ENCODE measurements at regions not wholly inside any gene's neighbourhood (a gene's known extent, or its start where the extent isn't known, plus 50 kb on each side); places are given as distances from the start of the nearest gene placed in this dataset.

DNA sequence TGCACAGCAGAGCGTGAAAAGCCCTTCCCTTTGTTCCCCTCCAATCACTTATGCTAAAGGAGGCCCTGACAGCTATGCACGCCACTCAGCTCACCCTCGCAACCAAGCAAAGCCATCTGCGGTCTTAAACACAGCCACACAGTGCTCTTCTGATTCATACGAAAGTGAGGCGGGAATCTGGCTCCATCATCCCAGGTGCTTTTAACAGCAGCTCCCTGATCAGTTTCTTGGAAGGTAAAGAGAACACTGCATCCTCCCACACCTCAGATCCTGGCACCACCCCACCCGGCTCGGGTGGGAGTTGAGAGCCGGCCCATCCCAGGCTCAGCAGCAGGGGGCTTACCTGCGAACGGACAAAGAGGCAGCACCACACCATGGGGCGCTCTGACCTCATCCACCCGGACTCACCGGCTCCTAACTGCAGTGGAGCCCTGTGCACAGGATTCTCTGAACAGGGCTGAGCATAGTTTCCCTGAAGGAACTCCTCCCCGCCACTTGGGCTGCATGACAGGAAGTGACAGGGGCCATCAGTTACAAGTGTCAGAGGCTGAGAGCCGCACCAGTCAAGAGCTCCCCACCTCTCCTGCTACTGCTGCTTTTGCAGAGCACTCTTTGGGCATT is 114.3 kb upstream of the ARHGEF3 start:
- intact Hi-C loops (cut with DNase I): no loop called here
- Histone ChIP-seq H3K4me1 (peaks cover 17% of the 10 kb centered on the region), H3K9me3 (no peaks in the 10 kb centered on the region), H3K36me3 (no peaks in the 10 kb centered on the region), H3K27me3 (no peaks in the 10 kb centered on the region), H3K27ac (no peak overlapping the region), H3K4me3 (peak overlapping the region; percentile 21 to 28)
- DNase-seq (ENCODE audit: extremely low spot score in 2 of 2): no peak
- TF ChIP-seq POLR2A (IDR thresholded peaks at IDR 0.05): no peak
- TF ChIP-seq POLR2AphosphoS5 (IDR thresholded peaks at IDR 0.05; ENCODE audit: insufficient read depth in 1 of 2, low read depth in 1 of 2): peak in 1 of 2 donors; percentile 31
- TF ChIP-seq CTCF (IDR thresholded peaks at IDR 0.05): no peak

DNA sequence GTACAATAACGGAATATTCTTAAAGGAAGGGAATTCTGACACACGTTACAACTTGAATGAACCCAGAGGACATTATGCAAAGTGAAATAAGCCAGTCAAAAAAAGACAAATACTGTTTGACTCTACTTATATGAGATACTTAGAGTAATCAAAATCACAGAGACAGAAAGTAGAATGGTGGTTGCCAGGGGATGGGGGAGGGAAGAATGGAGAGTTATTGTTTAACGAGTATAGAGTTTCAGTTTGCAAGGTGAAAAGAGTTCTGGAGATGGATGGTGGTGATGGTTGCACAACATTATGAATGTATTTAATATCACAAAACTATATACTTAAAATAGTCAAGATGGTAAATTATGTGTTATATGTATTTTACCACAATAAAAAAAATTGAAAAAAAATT is 112.9 kb upstream of the ARHGEF3 start:
- Histone ChIP-seq H3K27me3 (no peaks in the 10 kb centered on the region), H3K9me3 (no peaks in the 10 kb centered on the region), H3K4me1 (peaks cover 17% of the 10 kb centered on the region), H3K27ac (no peak overlapping the region), H3K4me3 (no peak overlapping the region), H3K36me3 (no peaks in the 10 kb centered on the region)
- TF ChIP-seq POLR2A (IDR thresholded peaks at IDR 0.05) (no peak), POLR2AphosphoS5 (IDR thresholded peaks at IDR 0.05; ENCODE audit: insufficient read depth in 1 of 2, low read depth in 1 of 2) (no peak), CTCF (IDR thresholded peaks at IDR 0.05) (no peak)
- intact Hi-C loops (cut with DNase I): no loop called here
- no peak for DNase-seq (ENCODE audit: extremely low spot score in 2 of 2)

- no peaks in the 10 kb centered on the region for H3K36me3 ChIP-seq
- H3K27me3 ChIP-seq: no peaks in the 10 kb centered on the region
- H3K27ac ChIP-seq: no peak overlapping the region
- no peak for DNase-seq (ENCODE audit: extremely low spot score in 2 of 2)
- H3K4me3 ChIP-seq: no peak overlapping the region
- TF ChIP-seq POLR2AphosphoS5 (IDR thresholded peaks at IDR 0.05; ENCODE audit: insufficient read depth in 1 of 2, low read depth in 1 of 2) (no peak), CTCF (IDR thresholded peaks at IDR 0.05) (no peak), POLR2A (IDR thresholded peaks at IDR 0.05) (no peak)
- intact Hi-C loops (cut with DNase I): no loop called here
- H3K4me1 ChIP-seq: peaks cover 1% of the 10 kb centered on the region
- H3K9me3 ChIP-seq: no peaks in the 10 kb centered on the region
Observed at GRCh38 chr3:56911363-56911762, 109.6 kb upstream of the ARHGEF3 start.

DNA sequence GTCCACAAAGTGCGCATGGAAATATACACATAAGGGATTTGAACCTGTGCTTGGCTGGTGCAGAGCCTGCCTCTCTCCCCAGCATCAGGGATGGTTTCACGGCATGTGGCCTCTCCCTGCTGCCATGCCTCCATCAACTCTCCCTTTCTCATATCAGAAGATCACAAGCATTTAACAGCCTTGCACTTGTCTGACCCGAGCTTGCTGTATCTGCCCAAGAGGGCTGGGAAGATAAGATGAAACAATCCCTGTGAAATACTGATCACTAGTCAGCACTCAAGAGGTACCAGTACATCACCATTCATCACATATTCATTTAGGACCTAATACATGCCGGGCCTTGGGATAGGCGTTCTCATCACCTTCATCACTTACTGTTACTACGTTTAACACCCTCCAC is 107.6 kb upstream of the ARHGEF3 start:
- Histone ChIP-seq H3K27ac (no peak overlapping the region), H3K9me3 (no peaks in the 10 kb centered on the region), H3K27me3 (no peaks in the 10 kb centered on the region), H3K36me3 (no peaks in the 10 kb centered on the region), H3K4me1 (no peaks in the 10 kb centered on the region), H3K4me3 (no peak overlapping the region)
- TF ChIP-seq POLR2A (IDR thresholded peaks at IDR 0.05) (no peak), POLR2AphosphoS5 (IDR thresholded peaks at IDR 0.05; ENCODE audit: insufficient read depth in 1 of 2, low read depth in 1 of 2) (no peak), CTCF (IDR thresholded peaks at IDR 0.05) (no peak)
- DNase-seq (ENCODE audit: extremely low spot score in 2 of 2): no peak
- intact Hi-C loops (cut with DNase I): no loop called here

GRCh38 chr3:56908004-56908403 is 106.3 kb upstream of the ARHGEF3 start:
- Histone ChIP-seq H3K4me3 (no peak overlapping the region), H3K27me3 (no peaks in the 10 kb centered on the region), H3K4me1 (no peaks in the 10 kb centered on the region), H3K36me3 (no peaks in the 10 kb centered on the region), H3K9me3 (no peaks in the 10 kb centered on the region), H3K27ac (no peak overlapping the region)
- TF ChIP-seq POLR2AphosphoS5 (IDR thresholded peaks at IDR 0.05; ENCODE audit: insufficient read depth in 1 of 2, low read depth in 1 of 2) (no peak), CTCF (IDR thresholded peaks at IDR 0.05) (no peak), POLR2A (IDR thresholded peaks at IDR 0.05) (no peak)
- no peak for DNase-seq (ENCODE audit: extremely low spot score in 2 of 2)
- intact Hi-C loops (cut with DNase I): no loop called here

Data from vagina (tissue), 2 donors.